NCI-H446 (cell line): ENCODE measurements at regions not wholly inside any gene's neighbourhood (a gene's known extent, or its start where the extent isn't known, plus 50 kb on each side); places are given as distances from the start of the nearest gene placed in this dataset.
"Not testable (repeated sequence)": the region's sequence is repeated elsewhere in the genome, so short reads cannot be mapped to it uniquely, and the experiment has no call there.

Experiments
- DNase-seq, 2 experiments: peaks; one replicate each; lab custom pipeline; 2025; lab: John Stamatoyannopoulos, UW

DNA sequence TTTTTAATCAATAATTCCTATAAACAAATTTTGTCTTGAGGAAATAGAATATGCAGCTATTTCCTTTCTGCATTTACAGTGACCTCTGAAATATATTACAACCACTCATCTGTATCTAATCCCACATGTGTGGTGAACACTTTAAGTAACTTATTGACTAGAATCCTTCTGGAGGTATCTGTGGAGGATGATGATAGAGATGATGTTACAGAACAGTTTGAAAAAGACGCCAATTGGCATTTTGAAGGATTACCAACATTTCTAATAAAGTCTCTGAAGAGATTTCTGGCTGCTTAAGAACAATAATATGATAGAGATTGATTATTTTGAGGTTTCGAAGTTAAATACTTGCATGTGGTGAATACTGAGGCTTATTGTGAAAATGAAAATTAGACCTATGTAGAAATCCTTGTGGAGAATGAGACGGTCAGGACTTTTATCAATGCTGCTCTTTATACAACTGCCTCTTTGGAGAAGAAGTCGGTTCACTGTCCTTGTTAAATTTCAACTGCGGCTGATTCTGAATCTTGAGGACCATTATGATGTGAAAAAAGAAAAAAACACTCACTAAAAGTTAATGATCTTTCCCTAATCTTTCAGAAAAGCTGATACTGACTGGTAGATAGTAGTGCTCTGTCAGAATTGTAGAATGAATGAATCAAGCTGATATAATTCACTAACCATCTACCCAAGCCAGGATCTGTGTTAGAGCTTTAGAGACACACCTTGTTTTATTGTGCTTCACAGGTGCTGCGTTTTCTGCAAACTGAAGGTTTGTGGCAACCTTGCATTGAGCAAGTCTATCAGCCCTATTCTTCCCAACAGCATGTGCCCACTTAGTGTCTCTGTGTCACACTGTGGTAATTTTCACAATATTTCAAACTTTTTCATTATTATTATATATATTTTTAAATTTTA is 204.7 kb downstream of the SPRY1 start:
- no peak for DNase-seq

GRCh38 chr4:123602007-123602406 is 205.4 kb downstream of the SPRY1 start:
- no peak for DNase-seq

GRCh38 chr4:123603165-123603564 is 206.6 kb downstream of the SPRY1 start:
- no peak for DNase-seq

GRCh38 chr4:123605797-123606196 is 209.2 kb downstream of the SPRY1 start:
- DNase-seq, result not testable (repeated sequence)

GRCh38 chr4:123606336-123606735 is 209.7 kb downstream of the SPRY1 start:
- DNase-seq, result no peak

DNA sequence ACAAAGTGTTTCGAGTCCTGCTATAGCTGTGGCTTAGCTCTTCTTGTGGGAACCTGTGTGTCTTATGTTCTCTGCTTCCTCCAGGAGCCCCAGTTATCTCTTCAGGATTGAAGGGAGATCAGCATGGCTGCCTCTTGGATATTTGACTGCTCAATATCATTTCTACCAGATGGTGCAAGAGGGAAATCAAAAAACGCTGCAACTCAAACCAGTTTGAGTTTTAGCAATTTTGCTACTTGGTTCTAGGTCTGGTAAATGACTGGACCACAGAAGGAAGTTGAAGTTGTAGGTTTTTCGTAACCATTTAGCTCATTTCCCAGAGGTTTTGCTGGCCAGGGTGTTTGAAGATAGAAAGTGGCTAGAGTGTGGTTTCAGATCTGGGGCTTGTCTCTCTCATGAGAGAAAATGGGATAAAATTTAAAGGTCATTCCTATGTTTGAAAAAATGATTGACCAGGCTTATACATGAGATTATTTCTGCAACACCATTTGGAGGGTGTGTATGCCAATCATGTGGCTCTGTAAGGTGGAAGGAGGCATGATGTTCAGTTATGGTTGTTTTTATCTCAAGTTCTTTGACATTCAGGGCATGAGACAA is 210.4 kb downstream of the SPRY1 start:
- DNase-seq, result no peak

GRCh38 chr4:123609829-123610228 is 213.2 kb downstream of the SPRY1 start:
- no peak for DNase-seq

GRCh38 chr4:123613586-123614344 is 217.2 kb downstream of the SPRY1 start:
- DNase-seq, result no peak

GRCh38 chr4:123615901-123616300 is 219.3 kb downstream of the SPRY1 start:
- DNase-seq, result no peak

- DNase-seq, result no peak
Observed at GRCh38 chr4:123616951-123617461, 220.4 kb downstream of the SPRY1 start.

- no peak for DNase-seq
Observed at GRCh38 chr4:123617791-123618190, 221.2 kb downstream of the SPRY1 start.

DNA sequence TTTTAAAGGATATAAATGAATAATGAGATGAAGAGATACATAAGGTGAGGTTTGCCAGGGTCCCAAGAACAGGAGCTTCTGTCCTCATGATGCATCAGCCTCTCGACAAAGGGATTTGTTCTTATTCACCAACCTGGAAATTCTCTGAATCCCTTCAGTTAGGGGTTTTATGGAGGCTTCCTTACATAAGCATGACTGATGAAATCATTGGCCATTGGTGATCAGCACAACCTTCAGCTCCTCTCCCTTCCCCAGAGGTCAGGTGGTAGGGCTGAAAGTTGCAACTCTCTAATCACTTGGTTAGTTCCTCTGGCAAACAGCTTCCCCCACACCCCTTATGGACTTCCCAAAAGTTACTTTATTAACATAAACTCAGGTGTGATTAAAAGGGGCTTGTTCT is 222.0 kb downstream of the SPRY1 start:
- no peak for DNase-seq

GRCh38 chr4:123619326-123619725 is 222.7 kb downstream of the SPRY1 start:
- no peak for DNase-seq

DNA sequence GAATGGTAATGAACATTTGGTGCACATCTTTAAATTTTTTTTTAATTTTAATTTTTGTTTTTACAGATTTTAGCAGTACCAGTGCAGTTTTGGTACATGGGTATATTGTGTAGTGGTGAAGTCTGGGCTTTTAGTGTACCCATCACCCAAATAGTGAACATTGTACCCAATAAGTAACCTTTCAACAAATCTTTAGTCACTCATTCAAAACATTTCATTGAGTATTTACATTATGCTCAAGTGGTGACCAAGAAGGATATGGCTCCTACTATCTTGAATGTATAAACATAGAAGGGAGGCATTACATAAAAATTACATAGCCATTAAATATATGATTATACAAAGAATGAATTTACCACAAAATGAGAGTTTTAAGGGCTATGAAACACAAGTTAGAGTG is 223.3 kb downstream of the SPRY1 start:
- no peak for DNase-seq

GRCh38 chr4:123621072-123621705 is 224.6 kb downstream of the SPRY1 start:
- DNase-seq, result no peak

GRCh38 chr4:123622572-123622971 is 226.0 kb downstream of the SPRY1 start:
- DNase-seq, result no peak

GRCh38 chr4:123623611-123624010 is 227.0 kb downstream of the SPRY1 start:
- no peak for DNase-seq

- no peak for DNase-seq
Observed at GRCh38 chr4:123624959-123625358, 228.4 kb downstream of the SPRY1 start.

DNA sequence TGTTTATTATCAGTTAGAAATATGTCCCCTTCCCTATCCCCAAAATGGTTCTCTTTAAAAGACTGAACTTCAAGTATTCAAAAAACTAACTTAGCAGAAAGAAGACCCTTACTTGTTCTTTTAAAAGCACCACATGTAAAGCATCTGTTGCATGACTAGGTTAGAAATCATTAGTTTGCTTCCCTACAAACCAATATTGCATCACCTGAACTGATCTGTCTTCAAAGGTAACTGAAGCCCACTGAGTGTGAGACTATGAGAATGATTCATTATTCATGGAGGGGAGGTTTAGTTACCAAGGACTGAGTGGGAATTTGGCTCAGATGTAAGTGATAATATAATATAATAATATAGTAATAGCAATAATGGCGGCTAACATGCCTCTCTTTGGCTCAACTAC is 231.7 kb downstream of the SPRY1 start:
- DNase-seq, result no peak

- no peak for DNase-seq
Observed at GRCh38 chr4:123631786-123632692, 235.4 kb downstream of the SPRY1 start.

GRCh38 chr4:123632693-123633030 is 236.1 kb downstream of the SPRY1 start:
- no peak for DNase-seq
